ENCODE measurements at regions not wholly inside any gene's neighbourhood (a gene's known extent, or its start where the extent isn't known, plus 50 kb on each side); places are given as distances from the start of the nearest gene placed in this dataset.

DNA sequence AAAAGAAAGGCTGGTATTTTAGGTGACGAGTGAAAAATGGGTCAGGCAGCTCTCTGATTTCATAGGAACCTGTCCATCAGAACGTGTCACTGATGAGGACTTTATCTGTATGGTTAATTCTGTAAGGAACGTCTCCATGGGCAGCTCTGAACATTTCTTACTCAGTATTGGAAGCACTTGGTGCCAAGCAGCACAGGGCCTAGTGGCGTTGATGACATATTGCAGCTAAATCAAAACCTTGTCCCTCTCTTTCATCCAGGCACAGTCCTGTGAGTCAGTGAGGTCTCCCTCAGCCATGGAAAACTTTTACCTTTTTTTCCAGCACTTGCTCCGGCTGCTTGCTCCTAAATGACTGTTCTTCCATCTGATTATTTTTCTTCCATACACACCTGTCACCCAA, 301.9 kb downstream of the DHX15 start:
- H3K27ac ChIP-seq: no peak overlapping the region
- no peak for DNase-seq
- H3K4me1 ChIP-seq: no peaks in the 10 kb centered on the region
- no peak overlapping the region for H3K4me3 ChIP-seq
- 79 to 87% methylated on average over 5 of the region's 5 CpGs for WGBS, 2 donors
- TF ChIP-seq, protein P1, sequence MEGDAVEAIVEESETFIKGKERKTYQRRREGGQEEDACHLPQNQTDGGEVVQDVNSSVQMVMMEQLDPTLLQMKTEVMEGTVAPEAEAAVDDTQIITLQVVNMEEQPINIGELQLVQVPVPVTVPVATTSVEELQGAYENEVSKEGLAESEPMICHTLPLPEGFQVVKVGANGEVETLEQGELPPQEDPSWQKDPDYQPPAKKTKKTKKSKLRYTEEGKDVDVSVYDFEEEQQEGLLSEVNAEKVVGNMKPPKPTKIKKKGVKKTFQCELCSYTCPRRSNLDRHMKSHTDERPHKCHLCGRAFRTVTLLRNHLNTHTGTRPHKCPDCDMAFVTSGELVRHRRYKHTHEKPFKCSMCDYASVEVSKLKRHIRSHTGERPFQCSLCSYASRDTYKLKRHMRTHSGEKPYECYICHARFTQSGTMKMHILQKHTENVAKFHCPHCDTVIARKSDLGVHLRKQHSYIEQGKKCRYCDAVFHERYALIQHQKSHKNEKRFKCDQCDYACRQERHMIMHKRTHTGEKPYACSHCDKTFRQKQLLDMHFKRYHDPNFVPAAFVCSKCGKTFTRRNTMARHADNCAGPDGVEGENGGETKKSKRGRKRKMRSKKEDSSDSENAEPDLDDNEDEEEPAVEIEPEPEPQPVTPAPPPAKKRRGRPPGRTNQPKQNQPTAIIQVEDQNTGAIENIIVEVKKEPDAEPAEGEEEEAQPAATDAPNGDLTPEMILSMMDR (IDR thresholded peaks at IDR 0.05): no peak
- TF ChIP-seq POLR2A (IDR thresholded peaks at IDR 0.05): no peak
- intact Hi-C loops (cut with DNase I; ENCODE audit: low total_unique reads): no loop called here
- H3K9me3 ChIP-seq: no peaks in the 10 kb centered on the region
- no peaks in the 10 kb centered on the region for H3K27me3 ChIP-seq
- no peaks in the 10 kb centered on the region for H3K36me3 ChIP-seq (ENCODE audit: low read depth, missing control alignments)

DNA sequence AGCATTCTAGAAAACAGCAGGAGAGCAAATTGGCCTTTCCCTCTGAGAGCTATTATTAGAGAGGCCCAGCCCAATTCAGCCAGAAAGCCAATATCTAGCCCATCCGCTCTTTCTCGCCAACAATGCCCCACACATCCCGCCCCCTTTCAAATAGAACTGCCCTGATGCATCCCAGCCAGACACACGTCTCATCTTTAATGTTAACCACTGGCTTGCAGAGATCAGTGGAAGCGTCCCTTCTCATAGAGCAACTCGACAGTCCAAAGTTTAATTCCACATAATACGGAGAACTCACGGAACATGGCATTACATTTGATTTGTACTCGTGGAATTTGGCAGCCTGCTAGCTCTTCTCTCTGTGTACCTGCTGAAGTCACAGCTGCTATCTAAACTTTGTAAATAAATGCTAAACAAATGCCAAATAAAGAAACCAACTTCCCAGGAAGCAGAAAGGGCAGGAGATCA, 304.4 kb downstream of the DHX15 start:
- Histone ChIP-seq H3K27ac (no peak overlapping the region), H3K9me3 (no peaks in the 10 kb centered on the region), H3K4me1 (no peaks in the 10 kb centered on the region), H3K36me3 (ENCODE audit: low read depth, missing control alignments) (no peaks in the 10 kb centered on the region), H3K27me3 (no peaks in the 10 kb centered on the region), H3K4me3 (no peak overlapping the region)
- 62 to 73% methylated on average over 9 of the region's 9 CpGs for WGBS, 2 donors
- intact Hi-C loops (cut with DNase I; ENCODE audit: low total_unique reads): no loop called here
- no peak for DNase-seq
- TF ChIP-seq POLR2A (IDR thresholded peaks at IDR 0.05): no peak
- TF ChIP-seq, protein P1 (IDR thresholded peaks at IDR 0.05): no peak

DNA sequence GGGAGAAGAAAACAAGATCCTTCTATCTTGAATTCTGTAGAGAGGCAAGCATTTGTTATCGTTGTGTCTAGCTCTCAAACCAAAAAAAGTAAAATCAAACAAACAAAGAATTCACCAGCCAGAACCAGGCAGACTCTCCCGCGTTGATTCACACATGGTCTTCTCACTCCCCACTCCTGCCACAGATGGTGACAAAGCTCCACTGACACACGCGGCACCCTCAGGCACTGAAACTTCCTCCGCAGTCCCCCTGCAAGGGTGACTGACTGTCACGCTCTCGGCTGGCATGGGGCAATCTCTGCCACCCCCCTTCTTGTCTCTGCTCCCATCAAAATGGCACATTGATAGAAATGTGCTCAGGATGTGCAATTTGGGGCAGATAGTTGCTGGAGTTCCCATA, 304.9 kb downstream of the DHX15 start:
- Histone ChIP-seq H3K9me3 (no peaks in the 10 kb centered on the region), H3K27me3 (no peaks in the 10 kb centered on the region), H3K27ac (no peak overlapping the region), H3K4me3 (no peak overlapping the region), H3K36me3 (ENCODE audit: low read depth, missing control alignments) (no peaks in the 10 kb centered on the region), H3K4me1 (no peaks in the 10 kb centered on the region)
- intact Hi-C loops (cut with DNase I; ENCODE audit: low total_unique reads): no loop called here
- TF ChIP-seq, protein P1 (IDR thresholded peaks at IDR 0.05): no peak
- TF ChIP-seq POLR2A (IDR thresholded peaks at IDR 0.05): no peak
- no peak for DNase-seq
- 85 to 86% methylated on average over 8 of the region's 8 CpGs for WGBS, 2 donors

DNA sequence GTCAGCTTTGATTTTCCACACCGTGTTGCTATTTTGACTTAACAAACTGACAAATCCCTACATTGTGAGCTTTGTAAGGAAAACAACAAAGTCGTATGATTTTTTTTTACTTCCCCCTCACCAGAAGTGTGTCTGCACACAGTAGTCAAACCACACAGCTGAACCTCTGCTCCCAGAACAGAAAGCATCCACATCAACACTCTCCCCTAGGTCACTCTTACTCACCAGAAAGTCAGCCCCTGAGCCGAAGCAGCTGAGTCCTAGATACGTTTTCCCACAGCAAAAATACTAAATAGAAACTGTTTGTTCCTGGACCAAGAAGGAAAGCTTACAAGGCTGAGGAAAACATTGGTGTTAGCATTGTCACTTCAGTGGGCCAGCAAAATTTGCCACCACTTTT, 305.7 kb downstream of the DHX15 start:
- 72 to 73% methylated on average over 4 of the region's 4 CpGs for WGBS, 2 donors

More for the DNA sequence above, 305.7 kb downstream of the DHX15 start:
- TF ChIP-seq, protein P1 (IDR thresholded peaks at IDR 0.05): no peak
- TF ChIP-seq POLR2A (IDR thresholded peaks at IDR 0.05): no peak
- H3K4me1 ChIP-seq: no peaks in the 10 kb centered on the region
- intact Hi-C loops (cut with DNase I; ENCODE audit: low total_unique reads): no loop called here
- H3K27ac ChIP-seq: no peak overlapping the region
- no peaks in the 10 kb centered on the region for H3K9me3 ChIP-seq
- H3K4me3 ChIP-seq: no peak overlapping the region
- no peaks in the 10 kb centered on the region for H3K27me3 ChIP-seq
- DNase-seq: no peak
- no peaks in the 10 kb centered on the region for H3K36me3 ChIP-seq (ENCODE audit: low read depth, missing control alignments)
